GM23338 (cell line): ENCODE measurements at regions not wholly inside any gene's neighbourhood (a gene's known extent, or its start where the extent isn't known, plus 50 kb on each side); places are given as distances from the start of the nearest gene placed in this dataset.
A peak's percentile ranks its signal among the peaks of the same experiment; 100 is the strongest.

ENCODE experiments used
- ATAC-seq: fragments of 200-7000 bp; cut with Tn5 transposase; 3 replicates; pipeline ENCODE4 v1.9.1; 2020
- DNase-seq: peaks from one replicate; pipeline ENCODE4 v3.0.0-alpha.2; 2015; ENCODE audit warnings: low spot score
- H2AFZ ChIP-seq: fragments of 200-600 bp; sonication (generic); 2 replicates; pipeline ENCODE4 v1.8.0; 2016; ENCODE audit warnings: antibody characterized with exemption, mild to moderate bottlenecking, moderate library complexity
- H3F3A ChIP-seq: fragments of 200-600 bp; sonication (generic); replicated peaks from 2 replicates; pipeline ENCODE4 v1.8.0; 2017; ENCODE audit warnings: antibody characterized with exemption, mixed run types, low read depth
- H3K27ac ChIP-seq: fragments of 200-600 bp; sonication (generic); 2 replicates; pipeline ENCODE4 v1.6.1; 2016; ENCODE audit warnings: low read depth
- H3K27me3 ChIP-seq: fragments of 200-600 bp; sonication (generic); 2 replicates; pipeline ENCODE4 v1.8.0; 2016; ENCODE audit warnings: mild to moderate bottlenecking, mixed run types, moderate library complexity; ENCODE audit not compliant: insufficient read depth
- H3K36me3 ChIP-seq: fragments of 200-600 bp; sonication (generic); 2 replicates; pipeline ENCODE4 v1.8.0; 2016; ENCODE audit warnings: mild to moderate bottlenecking; ENCODE audit not compliant: insufficient read depth
- H3K4me1 ChIP-seq: fragments of 200-600 bp; sonication (generic); 2 replicates; pipeline ENCODE4 v1.8.0; 2016; ENCODE audit warnings: mild to moderate bottlenecking, moderate library complexity; ENCODE audit not compliant: insufficient read depth
- H3K4me2 ChIP-seq: fragments of 200-600 bp; sonication (generic); 2 replicates; pipeline ENCODE4 v1.7.1; 2017; ENCODE audit warnings: mixed run types
- H3K4me3 ChIP-seq: fragments of 200-600 bp; sonication (generic); 2 replicates; pipeline ENCODE4 v1.6.1; 2016; ENCODE audit warnings: mixed run types
- H3K79me2 ChIP-seq: fragments of 200-600 bp; sonication (generic); replicated peaks from 2 replicates; pipeline ENCODE4 v1.8.0; 2017; ENCODE audit warnings: mild to moderate bottlenecking; ENCODE audit not compliant: insufficient read depth
- H3K9me2 ChIP-seq: fragments of 200-600 bp; sonication (generic); 2 replicates; pipeline ENCODE4 v1.8.0; 2017; ENCODE audit not compliant: insufficient read depth
- H4K20me1 ChIP-seq: fragments of 200-600 bp; sonication (generic); replicated peaks from 2 replicates; pipeline ENCODE4 v1.8.0; 2017; ENCODE audit warnings: mild to moderate bottlenecking; ENCODE audit not compliant: insufficient read depth
- H3K27ac Mint-ChIP-seq: 2 replicates; pipeline ENCODE4 v1.8.0; 2020; ENCODE audit warnings: inconsistent platforms, mild to moderate bottlenecking, moderate library complexity, mixed read lengths
- H3K27me3 Mint-ChIP-seq: 3 replicates; pipeline ENCODE4 v1.8.0; 2022; ENCODE audit warnings: low read depth, mild to moderate bottlenecking, moderate library complexity, mixed read lengths, inconsistent platforms; ENCODE audit not compliant: insufficient read depth, poor library complexity
- H3K36me3 Mint-ChIP-seq: 3 replicates; pipeline ENCODE4 v1.8.0; 2021; ENCODE audit warnings: low read depth, mild to moderate bottlenecking, inconsistent platforms, moderate library complexity, mixed read lengths
- H3K4me1 Mint-ChIP-seq: 3 replicates; pipeline ENCODE4 v1.8.0; 2020; ENCODE audit warnings: mild to moderate bottlenecking, inconsistent platforms, mixed read lengths
- H3K4me3 Mint-ChIP-seq: 3 replicates; pipeline ENCODE4 v1.8.0; 2021; ENCODE audit warnings: moderate library complexity, mild to moderate bottlenecking, inconsistent platforms, mixed read lengths
- H3K9me3 Mint-ChIP-seq: 3 replicates; pipeline ENCODE4 v1.8.0; 2020; ENCODE audit warnings: moderate library complexity, mild to moderate bottlenecking, inconsistent platforms, mixed read lengths
- CREB1 ChIP-seq: fragments of 250-450 bp; sonication (Bioruptor Pico); IDR thresholded peaks from 2 replicates; pipeline ENCODE4 v1.5.0; 2020; ENCODE audit warnings: low read depth, mild to moderate bottlenecking, moderate library complexity
- EZH2 ChIP-seq: fragments of 200-600 bp; sonication (generic); IDR thresholded peaks from one replicate; pipeline ENCODE4 v1.8.0; 2017; ENCODE audit warnings: antibody characterized with exemption, mild to moderate bottlenecking, low read depth; ENCODE audit not compliant: unreplicated experiment
- EZH2phosphoT487 ChIP-seq: fragments of 200-600 bp; sonication (generic); IDR thresholded peaks from one replicate; pipeline ENCODE4 v1.8.1; 2018; ENCODE audit warnings: antibody characterized with exemption; ENCODE audit not compliant: unreplicated experiment
- JUNB ChIP-seq: IDR thresholded peaks from one replicate; pipeline ENCODE4 v1.6.1; 2016; ENCODE audit warnings: antibody characterized with exemption; ENCODE audit not compliant: unreplicated experiment
- TF ChIP-seq, protein P1 (sequence below): fragments of 250-450 bp; sonication (Bioruptor Pico); IDR thresholded peaks from 2 replicates; pipeline ENCODE4 v1.5.0; 2020; ENCODE audit warnings: mild to moderate bottlenecking, moderate library complexity
- TF ChIP-seq, protein P2 (sequence below), 2 experiments: fragments of 200-600 bp in 1 of 2; sonication (generic) in 1 of 2; conservative IDR thresholded peaks; 2 replicates each; pipeline versions ENCODE4 v1.5.1 to v1.6.1; 2016 to 2017; ENCODE audit warnings: antibody characterized with exemption in 2 of 2, low read depth in 2 of 2, mild to moderate bottlenecking in 2 of 2, moderate library complexity in 1 of 2

DNA sequence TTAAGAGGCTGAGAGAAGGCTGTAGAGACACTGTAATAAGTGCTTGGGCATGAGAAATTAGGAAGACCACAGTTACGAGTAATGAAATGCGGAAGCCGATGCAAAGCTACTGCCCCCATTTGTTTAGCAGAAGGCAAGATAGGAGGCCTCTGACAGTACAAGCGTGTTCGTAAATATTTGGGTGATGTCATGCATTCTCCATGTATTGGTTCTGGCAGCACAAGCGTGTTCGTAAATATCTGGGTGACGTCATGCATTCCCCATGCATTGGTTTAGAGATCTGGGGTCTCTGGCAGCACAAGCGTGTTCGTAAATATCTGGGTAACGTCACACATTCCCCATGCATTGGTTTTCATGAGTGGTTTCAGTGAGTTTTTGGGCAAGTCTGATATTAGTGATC lies 661.5 kb upstream of the FRG1 start (continued):
- TF ChIP-seq EZH2phosphoT487 (no peak), EZH2 (no peak), CREB1 (no peak), JUNB (no peak)

DNA sequence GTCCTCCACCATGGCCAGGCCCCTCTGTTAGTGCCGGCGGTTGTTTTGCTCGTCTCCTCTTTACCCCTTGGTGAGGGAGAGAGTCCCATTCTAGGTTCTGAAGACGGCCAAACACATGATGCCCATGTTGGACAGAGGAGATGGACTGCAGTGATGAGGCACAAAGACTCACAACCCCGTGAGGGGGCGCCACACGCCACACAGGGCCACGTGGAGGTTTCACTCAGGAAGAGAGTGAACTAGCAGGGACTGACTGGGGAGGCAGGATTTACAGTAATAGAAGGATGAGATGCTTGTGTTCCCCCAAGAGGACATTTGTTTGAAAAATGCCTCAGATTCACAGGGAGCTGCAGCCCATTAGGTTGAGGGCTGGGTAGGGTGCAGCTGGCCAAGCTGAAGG lies 655.3 kb upstream of the FRG1 start:
- Mint-ChIP-seq H3K27ac (no peak overlapping the region), H3K36me3 (peaks cover 4% of the 10 kb centered on the region; the same call in 2 of the 3 replicates), H3K4me3 (no peak overlapping the region), H3K9me3 (peaks cover 17% of the 10 kb centered on the region), H3K27me3 (peaks cover 7% of the 10 kb centered on the region), H3K4me1 (no peaks in the 10 kb centered on the region)
- ATAC-seq (peak; percentile 75), DNase-seq (peak; percentile 51)
- peak overlapping the region; percentile 14; the same call in 1 of the 2 replicates for H2AFZ ChIP-seq
- TF ChIP-seq, protein P1, sequence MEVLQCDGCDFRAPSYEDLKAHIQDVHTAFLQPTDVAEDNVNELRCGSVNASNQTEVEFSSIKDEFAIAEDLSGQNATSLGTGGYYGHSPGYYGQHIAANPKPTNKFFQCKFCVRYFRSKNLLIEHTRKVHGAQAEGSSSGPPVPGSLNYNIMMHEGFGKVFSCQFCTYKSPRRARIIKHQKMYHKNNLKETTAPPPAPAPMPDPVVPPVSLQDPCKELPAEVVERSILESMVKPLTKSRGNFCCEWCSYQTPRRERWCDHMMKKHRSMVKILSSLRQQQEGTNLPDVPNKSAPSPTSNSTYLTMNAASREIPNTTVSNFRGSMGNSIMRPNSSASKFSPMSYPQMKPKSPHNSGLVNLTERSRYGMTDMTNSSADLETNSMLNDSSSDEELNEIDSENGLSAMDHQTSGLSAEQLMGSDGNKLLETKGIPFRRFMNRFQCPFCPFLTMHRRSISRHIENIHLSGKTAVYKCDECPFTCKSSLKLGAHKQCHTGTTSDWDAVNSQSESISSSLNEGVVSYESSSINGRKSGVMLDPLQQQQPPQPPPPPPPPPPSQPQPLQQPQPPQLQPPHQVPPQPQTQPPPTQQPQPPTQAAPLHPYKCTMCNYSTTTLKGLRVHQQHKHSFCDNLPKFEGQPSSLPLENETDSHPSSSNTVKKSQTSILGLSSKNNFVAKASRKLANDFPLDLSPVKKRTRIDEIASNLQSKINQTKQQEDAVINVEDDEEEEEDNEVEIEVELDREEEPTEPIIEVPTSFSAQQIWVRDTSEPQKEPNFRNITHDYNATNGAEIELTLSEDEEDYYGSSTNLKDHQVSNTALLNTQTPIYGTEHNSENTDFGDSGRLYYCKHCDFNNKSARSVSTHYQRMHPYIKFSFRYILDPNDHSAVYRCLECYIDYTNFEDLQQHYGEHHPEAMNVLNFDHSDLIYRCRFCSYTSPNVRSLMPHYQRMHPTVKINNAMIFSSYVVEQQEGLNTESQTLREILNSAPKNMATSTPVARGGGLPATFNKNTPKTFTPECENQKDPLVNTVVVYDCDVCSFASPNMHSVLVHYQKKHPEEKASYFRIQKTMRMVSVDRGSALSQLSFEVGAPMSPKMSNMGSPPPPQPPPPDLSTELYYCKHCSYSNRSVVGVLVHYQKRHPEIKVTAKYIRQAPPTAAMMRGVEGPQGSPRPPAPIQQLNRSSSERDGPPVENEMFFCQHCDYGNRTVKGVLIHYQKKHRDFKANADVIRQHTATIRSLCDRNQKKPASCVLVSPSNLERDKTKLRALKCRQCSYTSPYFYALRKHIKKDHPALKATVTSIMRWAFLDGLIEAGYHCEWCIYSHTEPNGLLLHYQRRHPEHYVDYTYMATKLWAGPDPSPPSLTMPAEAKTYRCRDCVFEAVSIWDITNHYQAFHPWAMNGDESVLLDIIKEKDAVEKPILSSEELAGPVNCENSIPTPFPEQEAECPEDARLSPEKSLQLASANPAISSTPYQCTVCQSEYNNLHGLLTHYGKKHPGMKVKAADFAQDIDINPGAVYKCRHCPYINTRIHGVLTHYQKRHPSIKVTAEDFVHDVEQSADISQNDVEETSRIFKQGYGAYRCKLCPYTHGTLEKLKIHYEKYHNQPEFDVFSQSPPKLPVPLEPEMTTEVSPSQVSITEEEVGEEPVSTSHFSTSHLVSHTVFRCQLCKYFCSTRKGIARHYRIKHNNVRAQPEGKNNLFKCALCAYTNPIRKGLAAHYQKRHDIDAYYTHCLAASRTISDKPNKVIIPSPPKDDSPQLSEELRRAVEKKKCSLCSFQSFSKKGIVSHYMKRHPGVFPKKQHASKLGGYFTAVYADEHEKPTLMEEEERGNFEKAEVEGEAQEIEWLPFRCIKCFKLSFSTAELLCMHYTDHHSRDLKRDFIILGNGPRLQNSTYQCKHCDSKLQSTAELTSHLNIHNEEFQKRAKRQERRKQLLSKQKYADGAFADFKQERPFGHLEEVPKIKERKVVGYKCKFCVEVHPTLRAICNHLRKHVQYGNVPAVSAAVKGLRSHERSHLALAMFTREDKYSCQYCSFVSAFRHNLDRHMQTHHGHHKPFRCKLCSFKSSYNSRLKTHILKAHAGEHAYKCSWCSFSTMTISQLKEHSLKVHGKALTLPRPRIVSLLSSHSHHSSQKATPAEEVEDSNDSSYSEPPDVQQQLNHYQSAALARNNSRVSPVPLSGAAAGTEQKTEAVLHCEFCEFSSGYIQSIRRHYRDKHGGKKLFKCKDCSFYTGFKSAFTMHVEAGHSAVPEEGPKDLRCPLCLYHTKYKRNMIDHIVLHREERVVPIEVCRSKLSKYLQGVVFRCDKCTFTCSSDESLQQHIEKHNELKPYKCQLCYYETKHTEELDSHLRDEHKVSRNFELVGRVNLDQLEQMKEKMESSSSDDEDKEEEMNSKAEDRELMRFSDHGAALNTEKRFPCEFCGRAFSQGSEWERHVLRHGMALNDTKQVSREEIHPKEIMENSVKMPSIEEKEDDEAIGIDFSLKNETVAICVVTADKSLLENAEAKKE (CRISPR knock-in tag): no peak
- TF ChIP-seq, protein P2, sequence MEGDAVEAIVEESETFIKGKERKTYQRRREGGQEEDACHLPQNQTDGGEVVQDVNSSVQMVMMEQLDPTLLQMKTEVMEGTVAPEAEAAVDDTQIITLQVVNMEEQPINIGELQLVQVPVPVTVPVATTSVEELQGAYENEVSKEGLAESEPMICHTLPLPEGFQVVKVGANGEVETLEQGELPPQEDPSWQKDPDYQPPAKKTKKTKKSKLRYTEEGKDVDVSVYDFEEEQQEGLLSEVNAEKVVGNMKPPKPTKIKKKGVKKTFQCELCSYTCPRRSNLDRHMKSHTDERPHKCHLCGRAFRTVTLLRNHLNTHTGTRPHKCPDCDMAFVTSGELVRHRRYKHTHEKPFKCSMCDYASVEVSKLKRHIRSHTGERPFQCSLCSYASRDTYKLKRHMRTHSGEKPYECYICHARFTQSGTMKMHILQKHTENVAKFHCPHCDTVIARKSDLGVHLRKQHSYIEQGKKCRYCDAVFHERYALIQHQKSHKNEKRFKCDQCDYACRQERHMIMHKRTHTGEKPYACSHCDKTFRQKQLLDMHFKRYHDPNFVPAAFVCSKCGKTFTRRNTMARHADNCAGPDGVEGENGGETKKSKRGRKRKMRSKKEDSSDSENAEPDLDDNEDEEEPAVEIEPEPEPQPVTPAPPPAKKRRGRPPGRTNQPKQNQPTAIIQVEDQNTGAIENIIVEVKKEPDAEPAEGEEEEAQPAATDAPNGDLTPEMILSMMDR (conservative IDR thresholded peaks at IDR 0.05; ENCODE audit: low read depth in 2 of 2): peak; percentile 45 to 75
- no peak overlapping the region for H3K4me2 ChIP-seq
- H3K4me3 ChIP-seq: no peak overlapping the region
- no peak overlapping the region for H3K27ac ChIP-seq
- H3F3A ChIP-seq: no peaks in the 10 kb centered on the region
- H3K36me3 ChIP-seq: no peaks in the 10 kb centered on the region
- no peaks in the 10 kb centered on the region for H4K20me1 ChIP-seq
- H3K4me1 ChIP-seq: no peaks in the 10 kb centered on the region
- no peaks in the 10 kb centered on the region for H3K27me3 ChIP-seq
- H3K9me2 ChIP-seq: peaks cover 4% of the 10 kb centered on the region; the same call in 1 of the 2 replicates
- no peaks in the 10 kb centered on the region for H3K79me2 ChIP-seq
